GM12878 (cell line): ENCODE measurements at regions not wholly inside any gene's neighbourhood (a gene's known extent, or its start where the extent isn't known, plus 50 kb on each side); places are given as distances from the start of the nearest gene placed in this dataset.

ENCODE experiments used
- ATAC-seq: fragments of 200-7000 bp; cut with Tn5 transposase; 3 replicates; pipeline ENCODE4 v1.9.1; 2020; ENCODE audit warnings: mild to moderate bottlenecking, moderate library complexity
- BruUV-seq: library from RNA; stranded (reverse); fragments of 400-500 nt; replicated peaks from 2 replicates; lab custom pipeline; 2021; lab: Mats Ljungman, UMichigan
- CTCF ChIA-PET: fragments of 300-600 bp; sonication (Branson Sonifier 250); formaldehyde crosslinking; extraction: SDS; loops from one replicate; lab custom pipeline; 2021; ENCODE audit warnings: inconsistent platforms; lab: Yijun Ruan, JAX
- POLR2A ChIA-PET: fragments of 350-600 bp; formaldehyde crosslinking; extraction: SDS; loops from one replicate; lab custom pipeline; 2021; ENCODE audit warnings: inconsistent platforms; lab: Charles Lee
- RAD21 ChIA-PET: fragments of 300-600 bp; sonication (Branson Sonifier 250); formaldehyde crosslinking; loops from one replicate; lab custom pipeline; 2023; ENCODE audit warnings: antibody characterized with exemption; ENCODE audit not compliant: unreplicated experiment; lab: Charles Lee
- SMC1A ChIA-PET: fragments of 300-600 bp; sonication (Branson Sonifier 250); formaldehyde crosslinking; loops from one replicate; lab custom pipeline; 2023; ENCODE audit not compliant: unreplicated experiment, uncharacterized antibody; lab: Charles Lee
- DNase-seq: peaks from one replicate; pipeline ENCODE4 v3.0.0-alpha.2; 2011; ENCODE audit warnings: low read depth, low spot score
- FAIRE-seq: peaks from 3 replicates; lab custom pipeline; 2011; peaks lifted over from hg19 to GRCh38; lab: Jason Lieb, UNC
- H2AFZ ChIP-seq: 2 replicates; pipeline ENCODE4 v1.6.0; 2011; ENCODE audit warnings: low read depth, low read length, control low read depth; ENCODE audit not compliant: control insufficient read depth
- H3K27ac ChIP-seq: 2 replicates; pipeline ENCODE4 v1.5.1; 2011; ENCODE audit warnings: control low read depth; ENCODE audit not compliant: control insufficient read depth, insufficient read depth
- H3K27me3 ChIP-seq, 2 experiments: replicated peaks in 1 of 2; 2 replicates each; pipeline versions ENCODE4 v1.6.0 to v1.6.1; 2011; ENCODE audit warnings: low read length in 1 of 2; ENCODE audit not compliant: control insufficient read depth in 2 of 2, insufficient read depth in 2 of 2
- H3K36me3 ChIP-seq, 2 experiments: 2 replicates each; pipeline ENCODE4 v1.5.1; 2011; ENCODE audit warnings: low read length in 1 of 2; ENCODE audit not compliant: control insufficient read depth in 2 of 2, insufficient read depth in 2 of 2
- H3K4me1 ChIP-seq: 2 replicates; pipeline ENCODE4 v1.6.1; 2011; ENCODE audit warnings: mild to moderate bottlenecking, low read length, moderate library complexity, mixed read lengths; ENCODE audit not compliant: control insufficient read depth, insufficient read depth
- H3K4me2 ChIP-seq: 2 replicates; pipeline ENCODE4 v1.6.0; 2011; ENCODE audit warnings: control low read depth; ENCODE audit not compliant: control insufficient read depth, insufficient read depth
- H3K4me3 ChIP-seq: fragments of 200-600 bp; sonication (generic); 2 replicates; pipeline ENCODE4 v1.5.1; 2016
- H3K79me2 ChIP-seq: 2 replicates; pipeline ENCODE4 v1.6.0; 2011; ENCODE audit warnings: low read length; ENCODE audit not compliant: control insufficient read depth, insufficient read depth
- H3K9ac ChIP-seq: 2 replicates; pipeline ENCODE4 v1.8.0; 2011; ENCODE audit warnings: low read length, control low read depth, mixed read lengths; ENCODE audit not compliant: control insufficient read depth, insufficient read depth
- H3K9me3 ChIP-seq: replicated peaks from 3 replicates; pipeline ENCODE4 v1.5.1; 2011; ENCODE audit warnings: mild to moderate bottlenecking, low read length; ENCODE audit not compliant: control insufficient read depth, insufficient read depth
- H4K20me1 ChIP-seq: 2 replicates; pipeline ENCODE4 v1.6.0; 2011; ENCODE audit not compliant: control insufficient read depth, insufficient read depth
- BRCA1 ChIP-seq: IDR thresholded peaks from 2 replicates; pipeline ENCODE4 v1.6.1; 2011; ENCODE audit warnings: low read depth, low read length, improper control_type of control experiment
- CBX3 ChIP-seq: fragments of 200-600 bp; sonication (generic); IDR thresholded peaks from 2 replicates; pipeline ENCODE4 v1.6.1; 2016; ENCODE audit warnings: low read depth, borderline replicate concordance
- CBX5 ChIP-seq: sonication (generic); IDR thresholded peaks from 2 replicates; pipeline ENCODE4 v1.6.1; 2016; ENCODE audit warnings: low read depth, moderate library complexity, mild to moderate bottlenecking, inconsistent platforms
- MEF2A ChIP-seq: IDR thresholded peaks from 2 replicates; pipeline ENCODE4 v1.6.1; 2011; ENCODE audit warnings: low read depth, mild to moderate bottlenecking, low read length, moderate library complexity; ENCODE audit not compliant: insufficient read depth
- NBN ChIP-seq: fragments of 450-650 bp; IDR thresholded peaks from 2 replicates; pipeline ENCODE4 v1.6.1; 2016
- SREBF1 ChIP-seq: IDR thresholded peaks from 2 replicates; pipeline ENCODE4 v1.6.1; 2012; ENCODE audit warnings: mild to moderate bottlenecking, low read length
- TAF1 ChIP-seq: IDR thresholded peaks from 2 replicates; pipeline ENCODE4 v1.6.1; 2011; ENCODE audit warnings: mild to moderate bottlenecking, low read depth, low read length, borderline replicate concordance
- TARDBP ChIP-seq: IDR thresholded peaks from 2 replicates; pipeline ENCODE4 v1.6.1; 2016; ENCODE audit warnings: borderline replicate concordance
- WGBS: methylation state at CpG from one replicate; pipeline ENCODE4 v1.1.6; 2016; ENCODE audit warnings: low lambda C conversion rate; ENCODE audit not compliant: insufficient replicate concordance, insufficient coverage; ENCODE audit errors: missing lambda C conversion rate; 5-methylcytosine and 5-hydroxymethylcytosine counted together
- in situ Hi-C: fragments of 300-500 bp; cut with MboI; formaldehyde crosslinking; loops from 9 replicates; pipeline ENCODE4 v1.14.3; 2018; ENCODE audit warnings: mixed read lengths
- intact Hi-C: fragments of 100-400 bp; cut with micrococcal nuclease; formaldehyde crosslinking; loops from one replicate; pipeline ENCODE4 v1.14.2; 2022; ENCODE audit not compliant: unreplicated experiment
- TF ChIP-seq, protein P1 (sequence below): IDR thresholded peaks from 2 replicates; pipeline ENCODE4 v1.6.1; 2011; ENCODE audit warnings: mild to moderate bottlenecking, low read depth, low read length, moderate library complexity; ENCODE audit not compliant: insufficient replicate concordance
- TF ChIP-seq, protein P2 (sequence below): fragments of 450-650 bp; IDR thresholded peaks from 2 replicates; pipeline ENCODE4 v1.6.1; 2017; ENCODE audit warnings: borderline replicate concordance
- TF ChIP-seq, protein P3 (sequence below): fragments of 450-650 bp; IDR thresholded peaks from 2 replicates; pipeline ENCODE4 v1.6.1; 2017; ENCODE audit warnings: mild to moderate bottlenecking, moderate library complexity
- TF ChIP-seq, protein P4 (sequence below): fragments of 450-650 bp; formaldehyde crosslinking; IDR thresholded peaks from 2 replicates; pipeline ENCODE4 v1.5.0; 2022; ENCODE audit warnings: mild to moderate bottlenecking, missing genetic modification characterization

DNA sequence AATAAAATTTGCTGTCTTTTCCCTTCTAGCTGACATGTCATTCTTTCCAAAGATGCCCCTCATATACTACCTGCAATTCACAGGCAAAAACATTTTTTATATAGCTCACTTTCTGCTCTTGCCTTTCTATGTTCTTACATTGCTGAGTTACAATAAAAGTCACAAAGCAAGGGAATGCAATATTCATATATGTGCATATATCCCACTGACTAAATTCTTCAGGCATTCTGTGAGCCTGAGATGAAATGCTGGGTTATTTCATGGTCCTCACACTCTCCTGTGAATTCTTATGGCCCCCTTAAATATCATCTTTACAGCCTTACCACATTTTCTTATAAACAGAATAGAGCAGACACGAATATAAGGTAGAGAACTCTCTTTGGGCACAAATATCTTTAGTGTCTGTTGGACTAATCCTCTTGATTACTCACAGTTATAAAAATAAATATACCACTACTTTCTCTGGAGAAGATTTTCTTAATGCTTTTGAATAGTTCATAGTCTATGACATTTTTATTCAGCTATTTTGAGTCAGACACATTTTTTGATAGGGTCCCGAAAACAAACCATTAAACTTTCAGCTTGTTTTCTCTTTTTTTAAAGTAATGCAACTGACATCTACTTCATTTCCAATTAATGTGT lies 84.1 kb upstream of the H2AZ1 start:
- Histone ChIP-seq H3K9ac (no peak overlapping the region), H4K20me1 (no peaks in the 10 kb centered on the region), H3K4me1 (no peaks in the 10 kb centered on the region), H3K27ac (no peak overlapping the region), H3K27me3 (no peaks in the 10 kb centered on the region), H3K36me3 (no peaks in the 10 kb centered on the region), H2AFZ (no peak overlapping the region), H3K4me2 (no peak overlapping the region), H3K79me2 (no peaks in the 10 kb centered on the region), H3K9me3 (no peaks in the 10 kb centered on the region), H3K4me3 (no peak overlapping the region)
- ChIA-PET POLR2A (no interaction called here), SMC1A (interaction anchor here (1.1 kb wide), 1 partner anchor 19 kb away, joined by 3 read pairs; no protein-coding TSS in a partner anchor), CTCF (interaction anchor here (1.5 kb wide), 1 partner anchor 36 kb away, joined by 3 read pairs; no protein-coding TSS in a partner anchor), RAD21 (interaction anchor here (0.6 kb wide), 1 partner anchor 172 kb away, joined by 3 read pairs; no protein-coding TSS in a partner anchor)
- 42% methylated on average over 2 of the region's 2 CpGs for WGBS
- ATAC-seq (no peak), FAIRE-seq (no peak), DNase-seq (no peak)
- BruUV-seq = no TSS peak
- intact Hi-C loops = no loop called here
- in situ Hi-C loops = no loop called here
- TF ChIP-seq BRCA1 (no peak), CBX3 (no peak), TARDBP (no peak), CBX5 (no peak), NBN (no peak), MEF2A (no peak), TAF1 (no peak), SREBF1 (no peak)
- TF ChIP-seq, protein P1, sequence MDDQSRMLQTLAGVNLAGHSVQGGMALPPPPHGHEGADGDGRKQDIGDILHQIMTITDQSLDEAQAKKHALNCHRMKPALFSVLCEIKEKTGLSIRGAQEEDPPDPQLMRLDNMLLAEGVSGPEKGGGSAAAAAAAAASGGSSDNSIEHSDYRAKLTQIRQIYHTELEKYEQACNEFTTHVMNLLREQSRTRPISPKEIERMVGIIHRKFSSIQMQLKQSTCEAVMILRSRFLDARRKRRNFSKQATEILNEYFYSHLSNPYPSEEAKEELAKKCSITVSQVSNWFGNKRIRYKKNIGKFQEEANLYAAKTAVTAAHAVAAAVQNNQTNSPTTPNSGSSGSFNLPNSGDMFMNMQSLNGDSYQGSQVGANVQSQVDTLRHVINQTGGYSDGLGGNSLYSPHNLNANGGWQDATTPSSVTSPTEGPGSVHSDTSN = no peak
- TF ChIP-seq, protein P2, sequence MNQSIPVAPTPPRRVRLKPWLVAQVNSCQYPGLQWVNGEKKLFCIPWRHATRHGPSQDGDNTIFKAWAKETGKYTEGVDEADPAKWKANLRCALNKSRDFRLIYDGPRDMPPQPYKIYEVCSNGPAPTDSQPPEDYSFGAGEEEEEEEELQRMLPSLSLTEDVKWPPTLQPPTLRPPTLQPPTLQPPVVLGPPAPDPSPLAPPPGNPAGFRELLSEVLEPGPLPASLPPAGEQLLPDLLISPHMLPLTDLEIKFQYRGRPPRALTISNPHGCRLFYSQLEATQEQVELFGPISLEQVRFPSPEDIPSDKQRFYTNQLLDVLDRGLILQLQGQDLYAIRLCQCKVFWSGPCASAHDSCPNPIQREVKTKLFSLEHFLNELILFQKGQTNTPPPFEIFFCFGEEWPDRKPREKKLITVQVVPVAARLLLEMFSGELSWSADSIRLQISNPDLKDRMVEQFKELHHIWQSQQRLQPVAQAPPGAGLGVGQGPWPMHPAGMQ = no peak
- TF ChIP-seq, protein P3, sequence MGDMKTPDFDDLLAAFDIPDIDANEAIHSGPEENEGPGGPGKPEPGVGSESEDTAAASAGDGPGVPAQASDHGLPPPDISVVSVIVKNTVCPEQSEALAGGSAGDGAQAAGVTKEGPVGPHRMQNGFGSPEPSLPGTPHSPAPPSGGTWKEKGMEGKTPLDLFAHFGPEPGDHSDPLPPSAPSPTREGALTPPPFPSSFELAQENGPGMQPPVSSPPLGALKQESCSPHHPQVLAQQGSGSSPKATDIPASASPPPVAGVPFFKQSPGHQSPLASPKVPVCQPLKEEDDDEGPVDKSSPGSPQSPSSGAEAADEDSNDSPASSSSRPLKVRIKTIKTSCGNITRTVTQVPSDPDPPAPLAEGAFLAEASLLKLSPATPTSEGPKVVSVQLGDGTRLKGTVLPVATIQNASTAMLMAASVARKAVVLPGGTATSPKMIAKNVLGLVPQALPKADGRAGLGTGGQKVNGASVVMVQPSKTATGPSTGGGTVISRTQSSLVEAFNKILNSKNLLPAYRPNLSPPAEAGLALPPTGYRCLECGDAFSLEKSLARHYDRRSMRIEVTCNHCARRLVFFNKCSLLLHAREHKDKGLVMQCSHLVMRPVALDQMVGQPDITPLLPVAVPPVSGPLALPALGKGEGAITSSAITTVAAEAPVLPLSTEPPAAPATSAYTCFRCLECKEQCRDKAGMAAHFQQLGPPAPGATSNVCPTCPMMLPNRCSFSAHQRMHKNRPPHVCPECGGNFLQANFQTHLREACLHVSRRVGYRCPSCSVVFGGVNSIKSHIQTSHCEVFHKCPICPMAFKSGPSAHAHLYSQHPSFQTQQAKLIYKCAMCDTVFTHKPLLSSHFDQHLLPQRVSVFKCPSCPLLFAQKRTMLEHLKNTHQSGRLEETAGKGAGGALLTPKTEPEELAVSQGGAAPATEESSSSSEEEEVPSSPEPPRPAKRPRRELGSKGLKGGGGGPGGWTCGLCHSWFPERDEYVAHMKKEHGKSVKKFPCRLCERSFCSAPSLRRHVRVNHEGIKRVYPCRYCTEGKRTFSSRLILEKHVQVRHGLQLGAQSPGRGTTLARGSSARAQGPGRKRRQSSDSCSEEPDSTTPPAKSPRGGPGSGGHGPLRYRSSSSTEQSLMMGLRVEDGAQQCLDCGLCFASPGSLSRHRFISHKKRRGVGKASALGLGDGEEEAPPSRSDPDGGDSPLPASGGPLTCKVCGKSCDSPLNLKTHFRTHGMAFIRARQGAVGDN = no peak
- TF ChIP-seq, protein P4, sequence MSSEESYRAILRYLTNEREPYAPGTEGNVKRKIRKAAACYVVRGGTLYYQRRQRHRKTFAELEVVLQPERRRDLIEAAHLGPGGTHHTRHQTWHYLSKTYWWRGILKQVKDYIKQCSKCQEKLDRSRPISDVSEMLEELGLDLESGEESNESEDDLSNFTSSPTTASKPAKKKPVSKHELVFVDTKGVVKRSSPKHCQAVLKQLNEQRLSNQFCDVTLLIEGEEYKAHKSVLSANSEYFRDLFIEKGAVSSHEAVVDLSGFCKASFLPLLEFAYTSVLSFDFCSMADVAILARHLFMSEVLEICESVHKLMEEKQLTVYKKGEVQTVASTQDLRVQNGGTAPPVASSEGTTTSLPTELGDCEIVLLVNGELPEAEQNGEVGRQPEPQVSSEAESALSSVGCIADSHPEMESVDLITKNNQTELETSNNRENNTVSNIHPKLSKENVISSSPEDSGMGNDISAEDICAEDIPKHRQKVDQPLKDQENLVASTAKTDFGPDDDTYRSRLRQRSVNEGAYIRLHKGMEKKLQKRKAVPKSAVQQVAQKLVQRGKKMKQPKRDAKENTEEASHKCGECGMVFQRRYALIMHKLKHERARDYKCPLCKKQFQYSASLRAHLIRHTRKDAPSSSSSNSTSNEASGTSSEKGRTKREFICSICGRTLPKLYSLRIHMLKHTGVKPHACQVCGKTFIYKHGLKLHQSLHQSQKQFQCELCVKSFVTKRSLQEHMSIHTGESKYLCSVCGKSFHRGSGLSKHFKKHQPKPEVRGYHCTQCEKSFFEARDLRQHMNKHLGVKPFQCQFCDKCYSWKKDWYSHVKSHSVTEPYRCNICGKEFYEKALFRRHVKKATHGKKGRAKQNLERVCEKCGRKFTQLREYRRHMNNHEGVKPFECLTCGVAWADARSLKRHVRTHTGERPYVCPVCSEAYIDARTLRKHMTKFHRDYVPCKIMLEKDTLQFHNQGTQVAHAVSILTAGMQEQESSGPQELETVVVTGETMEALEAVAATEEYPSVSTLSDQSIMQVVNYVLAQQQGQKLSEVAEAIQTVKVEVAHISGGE (CRISPR knock-in tag) = no peak
